ENCODE measurements at regions not wholly inside any gene's neighbourhood (a gene's known extent, or its start where the extent isn't known, plus 50 kb on each side); places are given as distances from the start of the nearest gene placed in this dataset.

DNA sequence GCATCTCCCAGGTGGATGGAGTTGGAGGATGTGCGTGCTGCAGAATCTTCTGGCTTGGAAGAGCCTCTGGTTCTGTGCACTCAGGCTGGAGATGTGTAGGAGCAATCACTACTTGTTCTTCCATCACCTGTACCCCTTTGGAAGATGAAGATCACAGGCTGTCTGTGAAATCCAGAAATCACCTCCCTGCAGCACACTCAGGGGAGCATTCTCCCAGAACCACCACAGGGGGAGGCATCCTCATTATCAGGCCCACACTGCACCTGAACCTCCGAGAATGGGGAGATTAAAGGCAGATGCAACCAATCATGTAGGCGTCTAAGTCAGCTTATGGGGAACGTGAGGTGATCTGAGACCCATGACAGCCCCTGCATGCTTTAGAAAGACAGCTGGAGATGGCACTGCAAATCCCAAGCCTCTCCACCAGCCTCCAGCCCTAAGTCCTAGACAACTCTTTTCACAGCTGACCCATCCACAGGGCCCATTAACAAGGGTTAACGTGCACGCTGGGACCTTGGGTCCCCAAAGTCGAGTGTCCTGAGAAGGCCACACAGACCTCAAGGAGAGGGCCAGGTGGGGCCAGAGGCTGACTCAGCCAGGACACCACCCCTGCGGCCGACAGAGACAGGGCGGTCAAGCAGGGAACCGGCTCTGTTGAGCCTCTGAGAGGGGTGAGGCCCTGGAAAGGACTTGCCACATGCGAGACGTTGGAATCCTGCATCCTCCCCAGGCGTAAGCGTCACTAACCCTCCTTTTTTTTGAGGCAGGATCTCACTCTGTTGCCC is 314.9 kb downstream of the EIPR1 start:
- DNase-seq (ENCODE audit: low read depth), result no peak

DNA sequence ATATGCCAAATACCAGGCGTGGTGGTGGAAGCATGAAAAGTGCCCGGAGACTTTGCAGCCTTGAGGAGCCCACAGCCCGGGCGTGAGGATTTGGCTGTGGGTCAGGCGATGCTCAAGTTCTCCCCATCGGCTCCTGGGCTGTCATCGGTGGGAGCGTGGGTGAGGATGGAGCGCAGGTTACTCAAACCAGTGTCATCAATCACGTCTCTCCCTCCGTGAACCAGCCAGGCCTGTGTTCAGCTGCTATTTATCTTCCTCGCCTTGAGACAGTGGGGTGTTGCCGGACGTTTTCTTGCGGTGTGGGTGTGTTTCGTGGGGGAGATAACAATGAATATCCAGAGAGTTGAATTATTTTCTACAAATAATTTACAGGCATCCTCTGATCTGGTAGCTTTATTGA is 317.6 kb downstream of the EIPR1 start:
- no peak for DNase-seq (ENCODE audit: low read depth)

- DNase-seq (ENCODE audit: low read depth), result no peak
Measured at GRCh38 chr2:3059141-3059925, 318.3 kb downstream of the EIPR1 start.

GRCh38 chr2:3054066-3054465 is 323.6 kb downstream of the EIPR1 start:
- no peak for DNase-seq (ENCODE audit: low read depth)

DNA sequence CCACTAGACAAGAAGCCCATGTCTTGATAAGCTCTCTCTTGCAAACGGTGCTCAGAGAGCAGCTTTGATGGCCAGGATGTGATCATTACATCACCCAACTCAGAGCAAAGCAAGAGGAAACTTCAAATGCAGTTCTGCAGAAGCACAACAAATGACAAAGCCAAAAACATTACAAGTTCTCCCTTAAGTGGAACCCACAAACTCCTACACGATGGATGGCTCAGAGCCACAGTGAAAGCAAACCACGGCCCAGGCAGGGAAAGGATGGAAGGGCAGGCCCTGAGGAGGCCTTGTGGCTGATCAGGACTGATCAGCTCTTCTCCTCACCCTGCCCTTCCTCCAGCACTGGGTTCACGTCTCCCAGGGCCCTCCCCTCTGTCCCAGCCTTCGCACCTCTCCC is 326.4 kb downstream of the EIPR1 start:
- no peak for DNase-seq (ENCODE audit: low read depth)

- DNase-seq (ENCODE audit: low read depth), result no peak
Measured at GRCh38 chr2:3046170-3046865, 331.3 kb downstream of the EIPR1 start.

DNA sequence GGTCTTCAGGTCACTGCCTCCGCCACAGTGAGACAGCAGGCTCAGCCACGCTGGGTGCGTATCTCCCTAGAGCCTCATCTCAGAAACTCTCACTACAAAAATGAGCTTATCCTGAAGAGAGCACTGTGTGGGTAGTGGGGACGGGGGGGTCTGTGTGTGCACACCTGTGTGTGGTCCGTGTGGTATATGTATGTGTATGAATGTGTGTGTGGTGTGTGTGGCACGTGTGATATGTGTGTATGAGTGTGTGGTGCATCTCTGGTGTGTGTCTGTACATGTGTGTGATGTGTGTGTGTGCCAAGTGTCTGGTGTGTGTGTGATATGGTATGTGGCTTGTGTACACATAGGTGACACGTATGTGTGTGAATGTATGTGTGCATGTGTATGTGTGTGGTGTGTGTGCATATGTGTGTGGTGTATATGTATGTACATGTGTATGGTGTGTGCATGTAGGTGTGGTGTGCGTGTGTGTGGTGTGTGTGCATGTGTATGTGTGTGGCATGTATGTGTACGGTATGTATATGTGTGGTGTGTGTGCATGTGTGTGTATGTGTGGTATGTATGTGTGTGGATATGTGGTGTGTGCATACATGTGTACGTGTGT is 332.2 kb downstream of the EIPR1 start:
- DNase-seq (ENCODE audit: low read depth), result no peak

GRCh38 chr2:3044587-3045317 is 332.9 kb downstream of the EIPR1 start:
- no peak for DNase-seq (ENCODE audit: low read depth)

DNA sequence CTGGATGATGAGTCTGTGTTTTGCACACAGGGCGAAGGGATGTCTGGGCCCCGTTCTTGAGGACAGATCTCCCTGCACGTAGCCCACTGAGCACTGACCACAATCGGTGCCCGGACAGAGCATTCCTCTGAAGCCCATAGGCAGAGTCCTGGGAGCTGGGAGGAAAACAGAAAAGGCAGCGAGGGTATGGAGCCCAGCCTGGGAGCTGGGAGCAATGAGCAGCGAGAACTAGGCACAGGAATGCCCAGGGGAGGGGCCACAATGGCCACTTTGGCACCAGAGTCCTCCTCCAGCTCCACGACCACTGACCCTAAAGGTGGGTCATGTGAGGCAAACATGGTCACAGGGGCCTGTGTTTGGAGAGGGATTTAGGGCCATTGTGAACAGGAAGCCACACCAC is 333.9 kb downstream of the EIPR1 start:
- no peak for DNase-seq (ENCODE audit: low read depth)

GRCh38 chr2:3042601-3043585 is 334.7 kb downstream of the EIPR1 start:
- DNase-seq (ENCODE audit: low read depth), result no peak

- DNase-seq (ENCODE audit: low read depth), result peak; percentile 19
Measured at GRCh38 chr2:3041841-3042600, 335.6 kb downstream of the EIPR1 start.

DNA sequence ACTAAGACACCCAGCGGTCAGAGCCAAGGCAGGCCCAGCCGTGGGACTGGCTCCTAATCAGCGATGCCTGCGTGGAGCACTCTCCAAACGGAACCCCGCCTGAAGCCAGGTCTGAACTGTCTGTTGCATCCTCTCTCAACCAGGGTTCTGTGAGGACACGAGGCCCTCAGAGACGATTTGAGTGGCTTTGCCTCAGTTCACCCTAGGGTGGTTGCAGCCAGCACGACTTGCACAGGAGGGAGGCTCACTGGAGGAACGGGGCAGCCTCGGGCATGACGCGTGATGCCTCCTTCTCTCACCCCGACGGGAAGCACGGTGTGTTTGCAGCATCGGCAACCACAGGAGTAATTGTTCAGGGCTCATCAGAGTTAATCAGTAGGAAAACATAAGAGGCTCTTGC is 336.4 kb downstream of the EIPR1 start:
- no peak for DNase-seq (ENCODE audit: low read depth)

- DNase-seq (ENCODE audit: low read depth), result no peak
Measured at GRCh38 chr2:3040496-3041140, 337.0 kb downstream of the EIPR1 start.

- no peak for DNase-seq (ENCODE audit: low read depth)
Measured at GRCh38 chr2:3040066-3040428, 337.6 kb downstream of the EIPR1 start.

DNA sequence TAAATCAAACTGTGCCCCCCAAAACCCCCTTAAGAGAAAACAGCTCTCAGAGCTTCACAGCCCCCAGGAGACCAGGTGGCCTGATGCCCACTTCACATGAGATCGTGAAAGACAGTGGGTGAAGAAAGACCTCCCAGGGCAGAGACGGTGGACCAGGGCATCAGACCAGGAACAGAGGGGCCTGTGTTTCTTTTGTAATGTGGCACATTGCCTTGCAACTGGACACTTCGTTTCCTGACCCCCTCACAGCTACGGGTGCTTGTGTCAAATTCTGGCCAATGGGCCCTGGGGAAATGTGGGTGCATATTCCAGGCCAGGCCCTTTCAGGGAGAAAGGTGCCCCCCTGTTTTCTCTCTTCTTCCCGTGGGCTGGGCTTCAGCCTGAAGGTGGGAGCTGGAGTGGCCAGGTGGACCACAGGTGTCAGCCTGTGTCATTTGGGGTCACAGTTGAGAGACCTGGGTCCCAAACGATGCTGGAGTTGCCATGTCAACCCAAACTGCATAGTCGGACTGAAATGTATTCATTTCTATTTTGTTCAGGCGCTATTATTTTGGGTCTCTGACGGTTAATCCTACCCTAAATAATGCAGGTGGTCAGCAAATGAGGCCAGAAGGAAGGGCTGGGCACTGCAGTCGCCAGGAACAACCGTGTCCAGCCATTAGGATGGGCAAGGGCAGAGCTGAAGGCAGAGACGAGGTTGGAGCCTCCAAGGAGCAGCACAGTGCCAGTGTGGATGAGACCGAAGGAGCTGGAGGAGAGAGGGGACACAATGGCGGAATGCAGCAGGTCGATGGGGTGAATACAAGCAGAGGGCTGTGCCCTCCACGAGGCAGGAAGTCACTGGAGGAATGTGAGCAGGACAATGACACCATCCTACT is 338.2 kb downstream of the EIPR1 start:
- no peak for DNase-seq (ENCODE audit: low read depth)

DNA sequence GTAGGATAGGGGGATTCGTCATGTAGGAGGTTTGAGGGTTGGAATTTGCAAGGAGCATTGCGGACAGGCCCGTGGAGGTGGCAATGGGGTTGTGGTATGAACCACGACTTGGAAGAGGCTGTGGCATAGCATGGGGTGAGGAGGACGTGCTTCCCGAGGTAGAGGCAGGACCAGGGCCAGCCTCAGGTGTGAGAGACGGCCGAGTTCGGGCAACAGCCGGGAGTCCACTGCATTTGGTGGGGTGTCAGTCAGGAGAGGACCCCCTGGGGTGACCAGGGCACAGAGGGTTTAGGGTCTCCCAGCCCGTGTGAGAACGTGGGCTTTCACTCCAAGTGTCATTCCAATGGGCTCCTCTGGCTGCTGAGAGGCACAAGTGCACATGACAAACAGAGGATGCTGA is 339.0 kb downstream of the EIPR1 start:
- DNase-seq (ENCODE audit: low read depth), result no peak

DNA sequence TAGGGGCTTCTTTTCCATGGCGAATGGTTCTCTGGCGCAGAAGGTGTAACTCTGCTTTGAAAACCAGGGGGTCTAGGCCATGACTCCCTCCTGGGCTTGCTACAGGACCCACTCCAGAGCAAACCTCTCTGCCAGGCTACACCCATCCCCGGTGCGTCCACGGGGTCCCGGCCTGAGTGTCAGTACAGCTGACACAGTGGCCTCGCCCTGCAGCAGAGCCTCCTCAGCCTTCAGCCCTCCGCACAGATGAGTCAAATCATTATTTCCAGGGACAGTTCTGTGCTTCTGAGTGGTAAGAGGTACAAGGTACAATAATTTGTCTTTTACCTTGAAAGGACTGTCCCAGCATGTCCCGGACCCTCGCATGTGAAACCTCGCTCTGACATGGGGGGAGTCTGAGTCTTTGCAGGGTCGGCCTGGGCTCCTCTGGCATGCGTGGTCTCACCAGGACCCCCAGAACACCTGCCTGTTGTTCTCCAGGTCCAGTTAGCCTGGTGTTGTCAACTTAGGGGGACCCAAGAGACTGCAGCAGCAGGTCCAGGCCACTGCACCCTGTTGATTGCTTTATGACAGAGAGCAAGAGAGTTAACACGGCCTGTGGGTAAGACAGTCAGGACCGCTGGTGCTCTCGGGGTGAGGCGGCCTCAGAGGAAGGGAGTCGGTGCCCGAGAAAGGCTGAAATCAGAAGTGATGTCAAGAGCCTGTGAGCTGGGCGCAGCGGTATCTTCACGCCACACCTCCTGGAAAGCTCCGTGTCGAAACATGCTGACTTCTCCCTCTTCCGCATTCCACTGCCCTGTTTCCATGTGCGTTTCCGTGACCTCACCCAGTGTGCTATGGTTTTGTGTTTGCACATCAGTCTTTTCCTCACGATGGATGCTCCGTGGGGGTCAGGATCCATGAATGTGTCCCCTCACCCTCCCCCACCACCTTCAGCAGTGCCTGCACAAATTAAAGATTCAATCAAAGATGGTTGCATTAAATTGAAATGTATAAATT is 340.1 kb downstream of the EIPR1 start:
- DNase-seq (ENCODE audit: low read depth), result no peak
